ENCODE measurements at regions not wholly inside any gene's neighbourhood (a gene's known extent, or its start where the extent isn't known, plus 50 kb on each side); places are given as distances from the start of the nearest gene placed in this dataset.

- TF ChIP-seq CTCF (IDR thresholded peaks at IDR 0.05; ENCODE audit: insufficient read depth, low read depth, low read length): no peak
- no peak overlapping the region for H3K4me3 ChIP-seq (ENCODE audit: low read depth, low read length)
- DNase-seq (ENCODE audit: low read depth): no peak
These were observed 595.8 kb upstream of the CADM1 start for GRCh38 chr11:116100016-116100415.

- no peak for DNase-seq (ENCODE audit: low read depth)
- no peak overlapping the region for H3K4me3 ChIP-seq (ENCODE audit: low read depth, low read length)
- no peak for TF ChIP-seq CTCF (IDR thresholded peaks at IDR 0.05; ENCODE audit: insufficient read depth, low read depth, low read length)
These were observed 595.3 kb upstream of the CADM1 start for GRCh38 chr11:116099541-116099940.

GRCh38 chr11:116096272-116096995 is 592.2 kb upstream of the CADM1 start:
- H3K4me3 ChIP-seq (ENCODE audit: low read depth, low read length): no peak overlapping the region
- no peak for DNase-seq (ENCODE audit: low read depth)
- TF ChIP-seq CTCF (IDR thresholded peaks at IDR 0.05; ENCODE audit: insufficient read depth, low read depth, low read length): no peak

- DNase-seq (ENCODE audit: low read depth): no peak
- H3K4me3 ChIP-seq (ENCODE audit: low read depth, low read length): no peak overlapping the region
- no peak for TF ChIP-seq CTCF (IDR thresholded peaks at IDR 0.05; ENCODE audit: insufficient read depth, low read depth, low read length)
These were observed 589.5 kb upstream of the CADM1 start for GRCh38 chr11:116093481-116094270.

GRCh38 chr11:116093065-116093464 is 588.9 kb upstream of the CADM1 start:
- no peak overlapping the region for H3K4me3 ChIP-seq (ENCODE audit: low read depth, low read length)
- TF ChIP-seq CTCF (IDR thresholded peaks at IDR 0.05; ENCODE audit: insufficient read depth, low read depth, low read length): no peak
- DNase-seq (ENCODE audit: low read depth): no peak

GRCh38 chr11:116086426-116086825 is 582.2 kb upstream of the CADM1 start:
- TF ChIP-seq CTCF (IDR thresholded peaks at IDR 0.05; ENCODE audit: insufficient read depth, low read depth, low read length): no peak
- DNase-seq (ENCODE audit: low read depth): no peak
- no peak overlapping the region for H3K4me3 ChIP-seq (ENCODE audit: low read depth, low read length)
